Lung (tissue), 11 donors: ENCODE measurements at regions not wholly inside any gene's neighbourhood (a gene's known extent, or its start where the extent isn't known, plus 50 kb on each side); places are given as distances from the start of the nearest gene placed in this dataset.

Source experiments
- ATAC-seq: fragments of 200-7000 bp; cut with Tn5 transposase; one replicate; pipeline ENCODE4 v1.9.1; 2020; ENCODE audit warnings: moderate number of reproducible peaks; ENCODE audit not compliant: insufficient read depth, low FRiP score
- DNase-seq, 3 donors: peaks; one replicate each; pipeline ENCODE4 v3.0.0-alpha.2; 2013 to 2017
- H3K27ac ChIP-seq, 2 donors: one replicate each; pipeline ENCODE4 v1.5.1; 2013; ENCODE audit warnings: mild to moderate bottlenecking in 2 of 2, moderate library complexity in 2 of 2, control low read depth in 1 of 2, inconsistent platforms in 1 of 2, low read depth in 1 of 2, low read length in 1 of 2
- H3K27me3 ChIP-seq, 3 donors: one replicate each; pipeline ENCODE4 v1.5.1; 2013; ENCODE audit warnings: low read length in 2 of 3; ENCODE audit not compliant: control insufficient read depth in 3 of 3, insufficient read depth in 3 of 3
- H3K36me3 ChIP-seq, 4 donors: one replicate each; pipeline ENCODE4 v1.5.1; 2013; ENCODE audit warnings: low read length in 4 of 4, mild to moderate bottlenecking in 1 of 4, moderate library complexity in 1 of 4; ENCODE audit not compliant: control insufficient read depth in 4 of 4, insufficient read depth in 4 of 4
- H3K4me1 ChIP-seq, 5 donors: one replicate each; pipeline ENCODE4 v1.5.1; 2013; ENCODE audit warnings: low read length in 5 of 5, mild to moderate bottlenecking in 2 of 5, moderate library complexity in 1 of 5; ENCODE audit not compliant: control insufficient read depth in 5 of 5, insufficient read depth in 5 of 5
- H3K4me3 ChIP-seq: one replicate; pipeline ENCODE4 v1.5.1; 2013; ENCODE audit warnings: mild to moderate bottlenecking, control low read depth, moderate library complexity
- H3K9ac ChIP-seq, 2 donors: one replicate each; pipeline ENCODE4 v1.5.1; 2013; ENCODE audit warnings: low read length in 2 of 2, control low read depth in 1 of 2; ENCODE audit not compliant: insufficient read depth in 1 of 2
- H3K9me3 ChIP-seq, 4 donors: one replicate each; pipeline ENCODE4 v1.5.1; 2013; ENCODE audit warnings: low read length in 3 of 4, mild to moderate bottlenecking in 1 of 4, moderate library complexity in 1 of 4; ENCODE audit not compliant: control insufficient read depth in 4 of 4, insufficient read depth in 3 of 4
- WGBS, 2 donors: extraction: QIAGEN DNeasy Blood & Tissue Kit; methylation state at CpG; one replicate each; pipeline ENCODE4 v1.1.7; 2013; 5-methylcytosine and 5-hydroxymethylcytosine counted together
- TF ChIP-seq, protein P1 (sequence below): IDR thresholded peaks from 2 replicates; pipeline ENCODE4 v1.5.1; 2012; ENCODE audit warnings: mild to moderate bottlenecking; ENCODE audit errors: control extremely low read depth, extremely low read depth
- donor health status: control.
- donor health status: control.
- donor health status: Bipolar disorder and iron deficiency.
- donor health status: healthy.
- donor health status: DM: yes; HTN: yes; CAD: no.

DNA sequence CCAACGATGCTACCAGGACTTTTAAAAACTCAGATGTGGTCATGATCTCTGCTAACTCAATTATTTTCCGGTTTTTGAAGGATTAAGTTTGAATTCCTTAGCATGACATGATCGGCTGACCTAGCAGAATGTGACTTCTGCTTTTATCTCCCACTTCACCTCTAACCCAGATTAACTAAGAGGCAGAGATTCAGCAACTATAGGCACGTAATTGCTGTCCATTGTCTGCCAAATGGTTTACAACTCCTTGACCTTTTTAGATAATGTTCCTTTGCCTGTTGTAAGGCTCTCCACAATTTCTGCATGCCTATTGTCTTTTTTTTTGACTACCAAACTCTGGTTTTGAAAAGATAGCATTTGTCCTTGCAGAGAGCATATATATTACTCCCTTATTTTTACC is 268.2 kb downstream of the BRINP1 start:
- H3K9ac ChIP-seq: no peak overlapping the region
- H3K4me3 ChIP-seq: no peak overlapping the region
- TF ChIP-seq, protein P1, sequence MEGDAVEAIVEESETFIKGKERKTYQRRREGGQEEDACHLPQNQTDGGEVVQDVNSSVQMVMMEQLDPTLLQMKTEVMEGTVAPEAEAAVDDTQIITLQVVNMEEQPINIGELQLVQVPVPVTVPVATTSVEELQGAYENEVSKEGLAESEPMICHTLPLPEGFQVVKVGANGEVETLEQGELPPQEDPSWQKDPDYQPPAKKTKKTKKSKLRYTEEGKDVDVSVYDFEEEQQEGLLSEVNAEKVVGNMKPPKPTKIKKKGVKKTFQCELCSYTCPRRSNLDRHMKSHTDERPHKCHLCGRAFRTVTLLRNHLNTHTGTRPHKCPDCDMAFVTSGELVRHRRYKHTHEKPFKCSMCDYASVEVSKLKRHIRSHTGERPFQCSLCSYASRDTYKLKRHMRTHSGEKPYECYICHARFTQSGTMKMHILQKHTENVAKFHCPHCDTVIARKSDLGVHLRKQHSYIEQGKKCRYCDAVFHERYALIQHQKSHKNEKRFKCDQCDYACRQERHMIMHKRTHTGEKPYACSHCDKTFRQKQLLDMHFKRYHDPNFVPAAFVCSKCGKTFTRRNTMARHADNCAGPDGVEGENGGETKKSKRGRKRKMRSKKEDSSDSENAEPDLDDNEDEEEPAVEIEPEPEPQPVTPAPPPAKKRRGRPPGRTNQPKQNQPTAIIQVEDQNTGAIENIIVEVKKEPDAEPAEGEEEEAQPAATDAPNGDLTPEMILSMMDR: no peak
- H3K36me3 ChIP-seq: no peaks in the 10 kb centered on the region
- ATAC-seq (no peak), DNase-seq (no peak)
- WGBS, 2 donors: 45 to 62% methylated on average over 4 of the region's 4 CpGs
- H3K4me1 ChIP-seq: no peaks in the 10 kb centered on the region
- H3K9me3 ChIP-seq: no peaks in the 10 kb centered on the region
- no peaks in the 10 kb centered on the region for H3K27me3 ChIP-seq
- H3K27ac ChIP-seq: no peak overlapping the region

DNA sequence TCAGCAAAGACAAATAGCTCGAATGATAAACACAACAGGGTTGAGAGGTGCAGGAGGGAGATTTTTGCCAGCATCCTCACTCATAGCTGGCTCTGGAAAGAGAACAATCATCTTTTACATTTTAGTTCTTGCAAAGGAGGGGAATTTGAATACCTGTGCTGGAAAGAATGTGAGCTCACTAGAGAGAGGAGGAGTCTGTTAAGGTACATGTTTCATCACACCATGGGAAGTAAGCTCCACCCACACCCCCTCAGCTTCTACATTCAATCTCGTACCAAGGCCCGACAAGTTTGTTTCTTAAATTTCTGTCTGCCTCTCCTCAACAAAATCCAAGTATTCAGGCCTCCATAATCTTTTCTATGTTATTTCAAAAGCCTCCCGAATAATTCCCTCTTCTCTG is 254.6 kb downstream of the BRINP1 start:
- 76 to 77% methylated on average over 4 of the region's 4 CpGs for WGBS, 2 donors
- Histone ChIP-seq H3K4me1 (no peaks in the 10 kb centered on the region), H3K9me3 (no peaks in the 10 kb centered on the region), H3K27me3 (no peaks in the 10 kb centered on the region), H3K36me3 (no peaks in the 10 kb centered on the region), H3K9ac (no peak overlapping the region), H3K4me3 (no peak overlapping the region), H3K27ac (no peak overlapping the region)
- ATAC-seq (no peak), DNase-seq (no peak)
- TF ChIP-seq, protein P1: no peak
